K562 (cell line): ENCODE measurements at regions not wholly inside any gene's neighbourhood (a gene's known extent, or its start where the extent isn't known, plus 50 kb on each side); places are given as distances from the start of the nearest gene placed in this dataset.

Source experiments
- ATAC-seq: fragments of 200-7000 bp; cut with Tn5 transposase; 3 replicates; pipeline ENCODE4 v1.9.1; 2020; ENCODE audit warnings: moderate library complexity
- BruUV-seq: library from RNA; stranded (reverse); fragments of 400-500 nt; replicated peaks from 2 replicates; lab custom pipeline; 2021; lab: Mats Ljungman, UMichigan
- CTCF ChIA-PET: fragments of 300-600 bp; formaldehyde crosslinking; extraction: SDS; loops from one replicate; lab custom pipeline; 2021; ENCODE audit warnings: low intra/inter-chr PET ratio; lab: Yijun Ruan, JAX
- POLR2A ChIA-PET: fragments of 300-600, 350-650 bp; sonication (Branson Sonifier 250); formaldehyde crosslinking; extraction: SDS; loops from one replicate; lab custom pipeline; 2021; ENCODE audit warnings: antibody characterized with exemption, inconsistent platforms; lab: Yijun Ruan, JAX
- DNase-seq, 4 experiments: peaks; one replicate each; pipeline versions ENCODE4 v3.0.0 to v3.0.0-alpha.2; 2011 to 2018; ENCODE audit warnings: low spot score in 3 of 4, mixed read lengths in 3 of 4; ENCODE audit errors: extremely low read depth in 1 of 4
- FAIRE-seq: peaks from 2 replicates; lab custom pipeline; 2011; peaks lifted over from hg19 to GRCh38; lab: Jason Lieb, UNC
- H2AFZ ChIP-seq: 2 replicates; pipeline ENCODE4 v1.6.0; 2011; ENCODE audit warnings: low read depth, low read length, control low read depth, inconsistent platforms
- H3K27ac ChIP-seq: fragments of 200-600 bp; 3 replicates; pipeline ENCODE4 v1.8.0; 2011; ENCODE audit warnings: low read depth, mild to moderate bottlenecking, control low read depth, inconsistent platforms, low read length, moderate library complexity, mixed read lengths; ENCODE audit errors: extremely low read depth
- H3K27me3 ChIP-seq, 2 experiments: fragments of 300-600 bp in 1 of 2; 2 replicates in 1 of 2; 3 replicates in 1 of 2; pipeline versions ENCODE4 v1.6.0 to v1.8.0; 2011; ENCODE audit warnings: inconsistent platforms in 2 of 2, low read length in 2 of 2, mild to moderate bottlenecking in 1 of 2, mixed read lengths in 1 of 2, moderate library complexity in 1 of 2; ENCODE audit not compliant: control insufficient read depth in 2 of 2, insufficient read depth in 2 of 2
- H3K36me3 ChIP-seq: fragments of 300-600 bp; 3 replicates; pipeline ENCODE4 v1.8.0; 2011; ENCODE audit warnings: mild to moderate bottlenecking, low read length, inconsistent platforms; ENCODE audit not compliant: control insufficient read depth, insufficient read depth
- H3K4me1 ChIP-seq, 2 experiments: fragments of 200-600 bp in 1 of 2; replicated peaks in 1 of 2; 2 replicates in 1 of 2; 3 replicates in 1 of 2; pipeline versions ENCODE4 v1.5.1 to v1.8.0; 2011; ENCODE audit warnings: inconsistent platforms in 2 of 2, low read length in 2 of 2, mild to moderate bottlenecking in 1 of 2, mixed read lengths in 1 of 2, moderate library complexity in 1 of 2; ENCODE audit not compliant: control insufficient read depth in 2 of 2, insufficient read depth in 2 of 2
- H3K4me2 ChIP-seq: 2 replicates; pipeline ENCODE4 v1.6.1; 2011; ENCODE audit warnings: low read length, control low read depth, inconsistent platforms, mixed read lengths; ENCODE audit not compliant: insufficient read depth
- H3K4me3 ChIP-seq: fragments of 200-600 bp; sonication (generic), shearing (Covaris generic); 2 replicates; pipeline ENCODE4 v1.5.1; 2016; ENCODE audit warnings: control low read depth, inconsistent platforms
- H3K79me2 ChIP-seq: fragments of 200-600 bp; 3 replicates; pipeline ENCODE4 v1.8.0; 2011; ENCODE audit warnings: low read length, inconsistent platforms; ENCODE audit not compliant: control insufficient read depth, insufficient read depth
- H3K9ac ChIP-seq, 2 experiments: 2 replicates each; pipeline versions ENCODE4 v1.6.0 to v1.6.1; 2011; ENCODE audit warnings: low read depth in 2 of 2, low read length in 2 of 2, control low read depth in 1 of 2, inconsistent platforms in 1 of 2, mild to moderate bottlenecking in 1 of 2, mixed read lengths in 1 of 2; ENCODE audit not compliant: insufficient read depth in 1 of 2
- H3K9me1 ChIP-seq: one replicate; pipeline ENCODE4 v1.6.0; 2011; ENCODE audit warnings: inconsistent platforms, mild to moderate bottlenecking, low read length, moderate library complexity; ENCODE audit not compliant: control insufficient read depth, insufficient read depth
- H3K9me3 ChIP-seq: replicated peaks from 2 replicates; pipeline ENCODE4 v1.5.1; 2011; ENCODE audit warnings: low read depth, low read length, inconsistent platforms; ENCODE audit not compliant: control insufficient read depth, insufficient read depth
- H4K20me1 ChIP-seq: replicated peaks from 2 replicates; pipeline ENCODE4 v1.6.1; 2011; ENCODE audit warnings: low read length, inconsistent platforms, mixed read lengths; ENCODE audit not compliant: control insufficient read depth, insufficient read depth
- ETS2 ChIP-seq: IDR thresholded peaks from 2 replicates; pipeline ENCODE4 v1.6.1; 2016; ENCODE audit warnings: borderline replicate concordance, missing genetic modification characterization, mild to moderate bottlenecking, moderate library complexity, missing compliant biosample characterization; ENCODE audit not compliant: poor library complexity, severe bottlenecking
- WGBS: fragments of 100-300 bp; shearing (Covaris generic); methylation state at CpG from one replicate; pipeline ENCODE4 v1.1.6; 2016; ENCODE audit warnings: low coverage, mixed read lengths; ENCODE audit not compliant: insufficient coverage; ENCODE audit errors: missing lambda C conversion rate; 5-methylcytosine and 5-hydroxymethylcytosine counted together
- in situ Hi-C: fragments of 300-500 bp; cut with MboI; formaldehyde crosslinking; loops from 4 replicates; pipeline ENCODE4 v1.15.0; 2018; ENCODE audit warnings: inconsistent platforms, mixed read lengths
- intact Hi-C: fragments of 100-400 bp; cut with micrococcal nuclease; formaldehyde crosslinking; loops from 2 replicates; pipeline ENCODE4 v1.14.2; 2022
- TF ChIP-seq, protein P1 (sequence below), 2 experiments: fragments of 450-650 bp in 1 of 2; sonication (generic) in 1 of 2; formaldehyde crosslinking in 1 of 2; IDR thresholded peaks; 2 replicates each; pipeline versions ENCODE4 v1.7.1 to v1.9.0; 2016 to 2022; ENCODE audit warnings: inconsistent platforms in 1 of 2, mild to moderate bottlenecking in 1 of 2, missing genetic modification reagents in 1 of 2
- TF ChIP-seq, protein P2 (sequence below): fragments of 450-650 bp; IDR thresholded peaks from 2 replicates; pipeline ENCODE4 v1.6.1; 2016; ENCODE audit warnings: low read depth

- peaks cover 11 to 18% of the 10 kb centered on the region in 2 experiments; a peak in 4 of 5 replicates for H3K4me1 ChIP-seq
- intact Hi-C loops, result no loop called here
- peaks cover 6% of the 10 kb centered on the region; the same call in 2 of the 3 replicates for H3K79me2 ChIP-seq
- TF ChIP-seq ETS2, result no peak
- TF ChIP-seq, protein P1, sequence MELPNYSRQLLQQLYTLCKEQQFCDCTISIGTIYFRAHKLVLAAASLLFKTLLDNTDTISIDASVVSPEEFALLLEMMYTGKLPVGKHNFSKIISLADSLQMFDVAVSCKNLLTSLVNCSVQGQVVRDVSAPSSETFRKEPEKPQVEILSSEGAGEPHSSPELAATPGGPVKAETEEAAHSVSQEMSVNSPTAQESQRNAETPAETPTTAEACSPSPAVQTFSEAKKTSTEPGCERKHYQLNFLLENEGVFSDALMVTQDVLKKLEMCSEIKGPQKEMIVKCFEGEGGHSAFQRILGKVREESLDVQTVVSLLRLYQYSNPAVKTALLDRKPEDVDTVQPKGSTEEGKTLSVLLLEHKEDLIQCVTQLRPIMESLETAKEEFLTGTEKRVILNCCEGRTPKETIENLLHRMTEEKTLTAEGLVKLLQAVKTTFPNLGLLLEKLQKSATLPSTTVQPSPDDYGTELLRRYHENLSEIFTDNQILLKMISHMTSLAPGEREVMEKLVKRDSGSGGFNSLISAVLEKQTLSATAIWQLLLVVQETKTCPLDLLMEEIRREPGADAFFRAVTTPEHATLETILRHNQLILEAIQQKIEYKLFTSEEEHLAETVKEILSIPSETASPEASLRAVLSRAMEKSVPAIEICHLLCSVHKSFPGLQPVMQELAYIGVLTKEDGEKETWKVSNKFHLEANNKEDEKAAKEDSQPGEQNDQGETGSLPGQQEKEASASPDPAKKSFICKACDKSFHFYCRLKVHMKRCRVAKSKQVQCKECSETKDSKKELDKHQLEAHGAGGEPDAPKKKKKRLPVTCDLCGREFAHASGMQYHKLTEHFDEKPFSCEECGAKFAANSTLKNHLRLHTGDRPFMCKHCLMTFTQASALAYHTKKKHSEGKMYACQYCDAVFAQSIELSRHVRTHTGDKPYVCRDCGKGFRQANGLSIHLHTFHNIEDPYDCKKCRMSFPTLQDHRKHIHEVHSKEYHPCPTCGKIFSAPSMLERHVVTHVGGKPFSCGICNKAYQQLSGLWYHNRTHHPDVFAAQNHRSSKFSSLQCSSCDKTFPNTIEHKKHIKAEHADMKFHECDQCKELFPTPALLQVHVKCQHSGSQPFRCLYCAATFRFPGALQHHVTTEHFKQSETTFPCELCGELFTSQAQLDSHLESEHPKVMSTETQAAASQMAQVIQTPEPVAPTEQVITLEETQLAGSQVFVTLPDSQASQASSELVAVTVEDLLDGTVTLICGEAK (IDR thresholded peaks at IDR 0.05), result no peak
- TF ChIP-seq, protein P1 (CRISPR knock-in tag; IDR thresholded peaks at IDR 0.05), result no peak
- TF ChIP-seq, protein P2, sequence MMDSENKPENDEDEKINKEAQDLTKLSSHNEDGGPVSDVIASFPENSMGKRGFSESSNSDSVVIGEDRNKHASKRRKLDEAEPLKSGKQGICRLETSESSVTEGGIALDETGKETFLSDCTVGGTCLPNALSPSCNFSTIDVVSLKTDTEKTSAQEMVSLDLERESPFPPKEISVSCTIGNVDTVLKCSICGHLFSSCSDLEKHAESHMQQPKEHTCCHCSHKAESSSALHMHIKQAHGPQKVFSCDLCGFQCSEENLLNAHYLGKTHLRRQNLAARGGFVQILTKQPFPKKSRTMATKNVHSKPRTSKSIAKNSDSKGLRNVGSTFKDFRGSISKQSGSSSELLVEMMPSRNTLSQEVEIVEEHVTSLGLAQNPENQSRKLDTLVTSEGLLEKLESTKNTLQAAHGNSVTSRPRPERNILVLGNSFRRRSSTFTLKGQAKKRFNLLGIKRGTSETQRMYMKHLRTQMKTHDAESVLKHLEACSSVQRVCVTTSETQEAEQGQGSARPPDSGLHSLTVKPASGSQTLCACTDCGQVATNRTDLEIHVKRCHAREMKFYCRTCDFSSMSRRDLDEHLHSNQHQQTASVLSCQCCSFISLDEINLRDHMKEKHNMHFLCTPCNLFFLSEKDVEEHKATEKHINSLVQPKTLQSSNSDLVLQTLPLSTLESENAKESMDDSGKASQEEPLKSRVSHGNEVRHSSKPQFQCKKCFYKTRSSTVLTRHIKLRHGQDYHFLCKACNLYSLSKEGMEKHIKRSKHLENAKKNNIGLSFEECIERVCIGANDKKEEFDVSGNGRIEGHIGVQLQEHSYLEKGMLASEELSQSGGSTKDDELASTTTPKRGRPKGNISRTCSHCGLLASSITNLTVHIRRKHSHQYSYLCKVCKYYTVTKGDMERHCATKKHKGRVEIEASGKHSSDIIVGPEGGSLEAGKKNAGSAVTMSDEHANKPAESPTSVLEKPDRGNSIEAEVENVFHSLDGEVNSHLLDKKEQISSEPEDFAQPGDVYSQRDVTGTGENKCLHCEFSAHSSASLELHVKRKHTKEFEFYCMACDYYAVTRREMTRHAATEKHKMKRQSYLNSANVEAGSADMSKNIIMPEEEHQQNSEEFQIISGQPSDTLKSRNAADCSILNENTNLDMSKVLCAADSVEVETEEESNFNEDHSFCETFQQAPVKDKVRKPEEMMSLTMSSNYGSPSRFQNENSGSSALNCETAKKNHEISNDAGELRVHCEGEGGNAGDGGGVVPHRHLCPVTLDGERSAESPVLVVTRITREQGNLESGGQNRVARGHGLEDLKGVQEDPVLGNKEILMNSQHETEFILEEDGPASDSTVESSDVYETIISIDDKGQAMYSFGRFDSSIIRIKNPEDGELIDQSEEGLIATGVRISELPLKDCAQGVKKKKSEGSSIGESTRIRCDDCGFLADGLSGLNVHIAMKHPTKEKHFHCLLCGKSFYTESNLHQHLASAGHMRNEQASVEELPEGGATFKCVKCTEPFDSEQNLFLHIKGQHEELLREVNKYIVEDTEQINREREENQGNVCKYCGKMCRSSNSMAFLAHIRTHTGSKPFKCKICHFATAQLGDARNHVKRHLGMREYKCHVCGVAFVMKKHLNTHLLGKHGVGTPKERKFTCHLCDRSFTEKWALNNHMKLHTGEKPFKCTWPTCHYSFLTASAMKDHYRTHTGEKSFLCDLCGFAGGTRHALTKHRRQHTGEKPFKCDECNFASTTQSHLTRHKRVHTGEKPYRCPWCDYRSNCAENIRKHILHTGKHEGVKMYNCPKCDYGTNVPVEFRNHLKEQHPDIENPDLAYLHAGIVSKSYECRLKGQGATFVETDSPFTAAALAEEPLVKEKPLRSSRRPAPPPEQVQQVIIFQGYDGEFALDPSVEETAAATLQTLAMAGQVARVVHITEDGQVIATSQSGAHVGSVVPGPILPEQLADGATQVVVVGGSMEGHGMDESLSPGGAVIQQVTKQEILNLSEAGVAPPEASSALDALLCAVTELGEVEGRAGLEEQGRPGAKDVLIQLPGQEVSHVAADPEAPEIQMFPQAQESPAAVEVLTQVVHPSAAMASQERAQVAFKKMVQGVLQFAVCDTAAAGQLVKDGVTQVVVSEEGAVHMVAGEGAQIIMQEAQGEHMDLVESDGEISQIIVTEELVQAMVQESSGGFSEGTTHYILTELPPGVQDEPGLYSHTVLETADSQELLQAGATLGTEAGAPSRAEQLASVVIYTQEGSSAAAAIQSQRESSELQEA, result no peak
Observed at GRCh38 chr2:64748561-64748960, 94.8 kb upstream of the SERTAD2 start.

More at GRCh38 chr2:64748561-64748960, 94.8 kb upstream of the SERTAD2 start:
- in situ Hi-C loops, result no loop called here
- FAIRE-seq (peak; percentile 15), DNase-seq (no peak), ATAC-seq (no peak)
- H3K4me3 ChIP-seq, result no peak overlapping the region
- peak overlapping the region in 1 of 2 experiments; percentile 61; a peak in 2 of 4 replicates for H3K9ac ChIP-seq
- ChIA-PET POLR2A (interaction anchor here (0.6 to 3.3 kb wide), 5 partner anchors 11 to 168 kb away, joined by 4 to 32 read pairs (median 4); partner anchors contain the start of gene SERTAD2), CTCF (no interaction called here)
- peak overlapping the region; percentile 47; the same call in 2 of the 3 replicates for H3K27ac ChIP-seq
- no peaks in the 10 kb centered on the region for H3K9me1 ChIP-seq
- BruUV-seq, result no TSS peak
- H3K27me3 ChIP-seq, result no peaks in the 10 kb centered on the region
- no peaks in the 10 kb centered on the region for H4K20me1 ChIP-seq
- peak overlapping the region; percentile 91 for H2AFZ ChIP-seq
- peak overlapping the region; percentile 21 for H3K4me2 ChIP-seq
- no peaks in the 10 kb centered on the region for H3K9me3 ChIP-seq
- 43% methylated on average over 2 of the region's 2 CpGs for WGBS
- no peaks in the 10 kb centered on the region; the same call in 2 of the 3 replicates for H3K36me3 ChIP-seq
